NT2/D1 (cell line): ENCODE measurements at regions not wholly inside any gene's neighbourhood (a gene's known extent, or its start where the extent isn't known, plus 50 kb on each side); places are given as distances from the start of the nearest gene placed in this dataset.
"Not testable (repeated sequence)": the region's sequence is repeated elsewhere in the genome, so short reads cannot be mapped to it uniquely, and the experiment has no call there.

Experiments
- DNase-seq: peaks from one replicate; pipeline ENCODE4 v3.0.0-alpha.2; 2011; ENCODE audit warnings: low read depth, low spot score
- H3K27me3 ChIP-seq: 2 replicates; pipeline ENCODE4 v1.6.0; 2011; ENCODE audit warnings: mild to moderate bottlenecking; ENCODE audit not compliant: insufficient read length, insufficient read depth
- H3K36me3 ChIP-seq: 2 replicates; pipeline ENCODE4 v1.6.1; 2011; ENCODE audit warnings: mild to moderate bottlenecking, low read length, mixed read lengths; ENCODE audit not compliant: insufficient read depth, insufficient read length
- H3K4me1 ChIP-seq: 2 replicates; pipeline ENCODE4 v1.5.1; 2011; ENCODE audit not compliant: insufficient read depth, insufficient read length
- H3K4me3 ChIP-seq: 2 replicates; pipeline ENCODE4 v1.5.1; 2011; ENCODE audit warnings: low read depth; ENCODE audit not compliant: insufficient read length
- H3K9ac ChIP-seq: 2 replicates; pipeline ENCODE4 v1.6.0; 2011; ENCODE audit warnings: low read depth; ENCODE audit not compliant: insufficient read length
- H3K9me3 ChIP-seq: 2 replicates; pipeline ENCODE4 v1.5.1; 2011; ENCODE audit warnings: mild to moderate bottlenecking, low read length; ENCODE audit not compliant: insufficient read depth
- SUZ12 ChIP-seq: IDR thresholded peaks from 2 replicates; pipeline ENCODE4 v1.6.1; 2011; ENCODE audit not compliant: insufficient read length, insufficient read depth; ENCODE audit errors: extremely low read depth
- YY1 ChIP-seq: IDR thresholded peaks from 2 replicates; pipeline ENCODE4 v1.6.1; 2011; ENCODE audit not compliant: insufficient read length, insufficient read depth
- ZNF274 ChIP-seq: IDR thresholded peaks from 2 replicates; pipeline ENCODE4 v1.6.1; 2011; ENCODE audit warnings: mild to moderate bottlenecking, low read depth, low read length

DNA sequence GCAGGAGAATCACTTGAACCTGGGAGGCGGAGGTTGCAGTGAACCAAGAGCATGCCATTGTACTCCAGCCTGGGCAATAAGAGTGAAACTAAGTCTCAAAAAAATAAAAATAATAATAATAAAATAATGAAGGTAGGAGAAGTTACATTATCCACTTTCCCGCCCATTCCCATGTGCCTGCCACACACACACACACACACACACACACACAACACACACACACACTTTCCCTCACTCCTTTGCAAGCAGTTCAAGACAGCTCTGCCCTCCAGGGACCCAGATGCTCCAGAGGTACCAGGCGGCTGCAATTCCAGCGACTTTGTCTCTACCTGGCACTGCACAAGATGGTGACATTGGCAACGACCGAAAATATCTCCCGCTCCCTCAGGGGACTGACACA is 224.8 kb upstream of the JARID2 start:
- DNase-seq, result no peak
- H3K27me3 ChIP-seq, result no peaks in the 10 kb centered on the region
- H3K4me3 ChIP-seq, result peak overlapping the region; percentile 75
- TF ChIP-seq ZNF274 (no peak), YY1 (no peak), SUZ12 (no peak)
- H3K36me3 ChIP-seq, result peaks cover 6% of the 10 kb centered on the region
- peaks cover 4% of the 10 kb centered on the region for H3K4me1 ChIP-seq
- H3K9ac ChIP-seq, result peak overlapping the region; percentile 95
- no peaks in the 10 kb centered on the region; the same call in 1 of the 2 replicates for H3K9me3 ChIP-seq

DNA sequence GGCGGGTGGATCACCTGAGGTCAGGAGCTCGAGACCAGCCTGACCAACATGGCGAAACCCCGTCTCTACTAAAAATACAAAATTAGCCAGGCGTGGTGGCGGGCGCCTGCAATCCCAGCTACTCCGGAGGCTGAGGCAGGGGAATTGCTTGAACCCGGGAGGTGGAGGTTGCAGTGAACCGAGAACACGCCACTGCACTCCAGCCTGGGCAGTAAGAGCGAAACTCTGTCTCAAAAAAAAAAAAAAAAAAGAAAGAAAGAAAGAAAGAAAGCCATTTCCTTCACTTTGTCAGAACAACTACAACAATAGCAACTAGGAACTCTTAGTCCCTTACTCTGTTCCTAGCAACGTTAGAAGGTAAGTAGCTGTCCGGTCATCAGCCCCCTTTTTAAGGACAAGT is 222.9 kb upstream of the JARID2 start:
- peak overlapping the region; percentile 17 for H3K9ac ChIP-seq
- not testable (repeated sequence) for H3K4me3 ChIP-seq, H3K9me3 ChIP-seq, H3K27me3 ChIP-seq, H3K4me1 ChIP-seq, H3K36me3 ChIP-seq, DNase-seq

DNA sequence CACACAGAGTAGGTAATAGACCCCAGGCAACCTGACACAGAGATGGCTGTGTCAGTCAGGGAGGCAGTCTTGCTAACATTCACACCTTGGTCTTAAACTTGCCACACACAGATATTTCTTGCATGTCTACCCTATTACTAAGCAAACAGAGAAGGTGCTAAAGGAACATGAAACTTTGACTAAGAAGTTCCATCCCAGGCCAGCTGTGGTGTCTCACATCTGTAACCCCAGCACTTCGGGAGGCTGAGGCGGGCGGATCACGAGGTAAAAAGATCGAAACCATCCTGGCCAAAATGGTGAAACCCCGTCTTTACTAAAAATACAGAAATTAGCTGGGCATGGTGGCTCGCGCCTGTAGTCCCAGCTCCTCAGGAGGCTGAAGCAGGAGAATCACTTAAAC is 222.4 kb upstream of the JARID2 start:
- Histone ChIP-seq H3K27me3 (no peaks in the 10 kb centered on the region), H3K9ac (peak overlapping the region; percentile 17), H3K4me1 (peaks cover 4% of the 10 kb centered on the region), H3K36me3 (peaks cover 5% of the 10 kb centered on the region), H3K9me3 (no peaks in the 10 kb centered on the region), H3K4me3 (no peak overlapping the region)
- no peak for DNase-seq
- TF ChIP-seq SUZ12 (no peak), ZNF274 (no peak), YY1 (no peak)

DNA sequence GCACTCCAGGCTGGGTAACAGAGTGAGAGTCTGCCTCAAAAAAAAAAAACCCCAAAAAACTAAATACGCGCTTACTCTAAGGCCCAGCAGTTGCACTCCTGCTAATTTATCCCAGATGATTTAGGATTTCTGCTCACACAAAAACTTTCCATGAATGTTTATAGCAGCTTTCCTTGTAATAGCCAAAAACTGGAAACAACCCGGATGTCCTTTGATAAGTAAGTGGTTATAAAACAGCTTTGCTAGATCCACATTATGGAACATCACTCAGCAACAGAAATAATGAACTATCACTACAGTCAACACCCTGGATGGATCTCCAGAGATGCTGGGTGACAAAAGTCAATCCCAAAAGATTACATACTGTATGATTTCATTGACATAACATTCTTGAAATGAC is 220.4 kb upstream of the JARID2 start:
- H3K36me3 ChIP-seq, result no peaks in the 10 kb centered on the region
- no peaks in the 10 kb centered on the region for H3K27me3 ChIP-seq
- H3K9me3 ChIP-seq, result no peaks in the 10 kb centered on the region

DNA sequence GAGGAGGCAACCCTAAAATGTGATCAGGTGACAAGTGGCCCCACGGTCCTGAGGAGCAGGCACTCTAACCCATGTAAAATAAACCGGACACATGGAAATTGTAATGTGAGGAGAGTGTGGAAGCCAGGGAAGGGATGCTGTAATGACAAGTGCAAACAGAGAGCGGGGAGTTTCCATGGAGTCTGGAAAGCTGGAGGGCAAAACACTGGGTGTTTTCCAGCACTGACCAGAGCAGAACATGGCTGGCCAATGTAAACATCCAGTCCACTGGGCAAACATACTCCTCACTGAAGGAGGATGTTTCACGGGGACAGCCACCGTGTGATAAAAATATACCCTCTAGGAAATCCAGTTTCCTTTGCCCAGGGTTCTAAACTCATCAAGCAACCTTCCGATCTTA is 219.0 kb upstream of the JARID2 start:
- Histone ChIP-seq H3K4me1 (peaks cover 2% of the 10 kb centered on the region), H3K4me3 (no peak overlapping the region), H3K36me3 (no peaks in the 10 kb centered on the region), H3K27me3 (no peaks in the 10 kb centered on the region), H3K9me3 (no peaks in the 10 kb centered on the region), H3K9ac (no peak overlapping the region)
- DNase-seq, result no peak
- TF ChIP-seq YY1 (no peak), ZNF274 (no peak), SUZ12 (no peak)

More for the DNA sequence above, 220.4 kb upstream of the JARID2 start:
- no peak overlapping the region for H3K9ac ChIP-seq
- peaks cover 2% of the 10 kb centered on the region for H3K4me1 ChIP-seq
- no peak overlapping the region for H3K4me3 ChIP-seq
- TF ChIP-seq ZNF274 (no peak), SUZ12 (no peak), YY1 (no peak)
- DNase-seq, result no peak

DNA sequence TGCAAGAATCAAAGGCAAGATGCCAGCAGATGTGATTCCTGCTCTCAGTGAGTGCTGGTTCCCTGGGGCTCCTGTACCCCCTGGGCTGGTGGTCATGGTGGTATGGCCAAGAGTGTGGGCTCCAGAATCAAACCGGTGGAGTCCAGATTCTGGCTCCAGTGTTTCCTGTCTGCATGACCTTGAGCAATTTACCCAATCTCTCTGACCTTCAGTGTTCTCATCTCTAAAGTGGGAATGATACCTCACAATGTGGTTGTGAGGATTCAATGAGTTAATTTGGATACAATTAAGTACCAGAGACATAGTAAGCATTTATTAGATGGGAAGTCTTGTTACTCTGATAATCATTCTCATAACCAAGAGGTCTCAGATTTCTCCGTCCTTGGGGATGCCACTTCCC is 218.4 kb upstream of the JARID2 start:
- no peak for TF ChIP-seq ZNF274
- TF ChIP-seq YY1, result no peak
- no peak for TF ChIP-seq SUZ12
- no peaks in the 10 kb centered on the region for H3K27me3 ChIP-seq
- DNase-seq, result no peak
- no peak overlapping the region for H3K9ac ChIP-seq
- H3K36me3 ChIP-seq, result no peaks in the 10 kb centered on the region
- no peaks in the 10 kb centered on the region for H3K9me3 ChIP-seq
- peaks cover 2% of the 10 kb centered on the region for H3K4me1 ChIP-seq
- no peak overlapping the region for H3K4me3 ChIP-seq

DNA sequence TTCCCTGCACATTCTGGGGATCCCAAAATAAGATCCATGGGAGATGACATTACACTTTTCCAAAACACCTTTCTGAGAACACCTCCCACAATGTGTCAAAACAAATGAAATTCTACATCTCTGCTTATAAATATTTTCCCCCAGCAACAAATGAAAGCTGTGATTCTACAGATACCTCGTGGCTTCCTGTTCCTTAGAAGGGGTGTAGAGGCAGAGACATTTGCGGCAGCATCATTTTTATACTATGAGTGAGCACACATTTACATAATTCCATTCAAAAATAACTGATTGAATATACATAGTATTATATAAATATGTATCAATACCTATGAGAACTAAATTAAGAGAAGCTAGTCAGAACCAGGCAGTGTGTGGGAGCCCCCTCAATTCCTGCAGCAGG is 213.9 kb upstream of the JARID2 start:
- Histone ChIP-seq H3K4me3 (no peak overlapping the region), H3K9me3 (no peaks in the 10 kb centered on the region), H3K4me1 (no peaks in the 10 kb centered on the region), H3K27me3 (no peaks in the 10 kb centered on the region), H3K36me3 (no peaks in the 10 kb centered on the region), H3K9ac (no peak overlapping the region)
- DNase-seq, result no peak
- TF ChIP-seq SUZ12 (no peak), YY1 (no peak), ZNF274 (no peak)

DNA sequence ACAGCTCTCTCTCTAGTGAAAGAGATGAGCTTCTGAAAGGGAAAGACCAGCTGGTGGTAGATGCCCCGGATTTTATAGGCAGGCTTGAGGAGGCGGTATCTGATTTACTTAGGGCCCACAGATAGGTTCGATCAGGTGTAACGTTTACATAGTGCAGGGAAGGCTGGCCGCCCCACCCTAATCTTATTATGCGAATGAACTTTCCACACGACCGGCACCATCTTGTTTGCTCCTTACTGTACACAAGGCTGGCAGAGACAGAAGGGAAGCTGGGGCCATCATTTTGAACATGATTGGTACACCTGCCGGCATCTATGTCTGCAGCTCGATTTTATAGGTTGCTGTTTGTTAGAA is 212.0 kb upstream of the JARID2 start:
- Histone ChIP-seq H3K4me3 (no peak overlapping the region), H3K27me3 (no peaks in the 10 kb centered on the region), H3K9me3 (no peaks in the 10 kb centered on the region), H3K9ac (no peak overlapping the region), H3K36me3 (no peaks in the 10 kb centered on the region), H3K4me1 (no peaks in the 10 kb centered on the region)
- no peak for DNase-seq
- TF ChIP-seq ZNF274 (no peak), YY1 (no peak), SUZ12 (no peak)
